ENCODE measurements at regions not wholly inside any gene's neighbourhood (a gene's known extent, or its start where the extent isn't known, plus 50 kb on each side); places are given as distances from the start of the nearest gene placed in this dataset.

DNA sequence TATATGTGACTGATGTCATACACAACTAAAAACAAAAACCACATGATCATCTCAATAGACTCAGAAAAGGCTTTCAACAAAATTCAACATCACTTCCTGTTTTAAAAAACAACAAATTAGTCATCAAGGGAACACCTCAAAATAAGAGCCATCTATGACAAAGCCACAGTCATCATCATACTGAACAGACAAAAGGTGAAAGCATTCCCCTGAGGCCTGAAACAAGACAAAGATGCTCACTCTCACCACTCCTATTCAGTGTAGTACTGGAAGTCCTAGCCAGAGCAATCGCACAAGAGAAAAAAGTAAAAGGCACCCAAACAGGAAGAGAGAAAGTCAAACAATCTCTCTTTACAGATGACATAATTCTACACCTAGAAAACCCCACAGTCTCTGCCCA is 893.5 kb upstream of the EDIL3 start:
- TF ChIP-seq POLR2A (IDR thresholded peaks at IDR 0.05), result no peak
- TF ChIP-seq, protein P1, sequence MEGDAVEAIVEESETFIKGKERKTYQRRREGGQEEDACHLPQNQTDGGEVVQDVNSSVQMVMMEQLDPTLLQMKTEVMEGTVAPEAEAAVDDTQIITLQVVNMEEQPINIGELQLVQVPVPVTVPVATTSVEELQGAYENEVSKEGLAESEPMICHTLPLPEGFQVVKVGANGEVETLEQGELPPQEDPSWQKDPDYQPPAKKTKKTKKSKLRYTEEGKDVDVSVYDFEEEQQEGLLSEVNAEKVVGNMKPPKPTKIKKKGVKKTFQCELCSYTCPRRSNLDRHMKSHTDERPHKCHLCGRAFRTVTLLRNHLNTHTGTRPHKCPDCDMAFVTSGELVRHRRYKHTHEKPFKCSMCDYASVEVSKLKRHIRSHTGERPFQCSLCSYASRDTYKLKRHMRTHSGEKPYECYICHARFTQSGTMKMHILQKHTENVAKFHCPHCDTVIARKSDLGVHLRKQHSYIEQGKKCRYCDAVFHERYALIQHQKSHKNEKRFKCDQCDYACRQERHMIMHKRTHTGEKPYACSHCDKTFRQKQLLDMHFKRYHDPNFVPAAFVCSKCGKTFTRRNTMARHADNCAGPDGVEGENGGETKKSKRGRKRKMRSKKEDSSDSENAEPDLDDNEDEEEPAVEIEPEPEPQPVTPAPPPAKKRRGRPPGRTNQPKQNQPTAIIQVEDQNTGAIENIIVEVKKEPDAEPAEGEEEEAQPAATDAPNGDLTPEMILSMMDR (IDR thresholded peaks at IDR 0.05 in 8 of 11, conservative IDR thresholded peaks at IDR 0.05 in 3 of 11), result no peak
